Head of caudate nucleus (tissue), 42 donors: ENCODE measurements at regions not wholly inside any gene's neighbourhood (a gene's known extent, or its start where the extent isn't known, plus 50 kb on each side); places are given as distances from the start of the nearest gene placed in this dataset.
"Not testable (repeated sequence)": the region's sequence is repeated elsewhere in the genome, so short reads cannot be mapped to it uniquely, and the experiment has no call there.

Source experiments
- DNase-seq, 42 donors: peaks; one replicate each; pipeline versions ENCODE4 v3.0.0 to v3.0.0-alpha.2; 2020 to 2021; ENCODE audit warnings: mixed read lengths in 7 of 42
- intact Hi-C: fragments of 100-400 bp; cut with DNase I; formaldehyde crosslinking; loops from one replicate; pipeline ENCODE4 v1.15.0; 2022

DNA sequence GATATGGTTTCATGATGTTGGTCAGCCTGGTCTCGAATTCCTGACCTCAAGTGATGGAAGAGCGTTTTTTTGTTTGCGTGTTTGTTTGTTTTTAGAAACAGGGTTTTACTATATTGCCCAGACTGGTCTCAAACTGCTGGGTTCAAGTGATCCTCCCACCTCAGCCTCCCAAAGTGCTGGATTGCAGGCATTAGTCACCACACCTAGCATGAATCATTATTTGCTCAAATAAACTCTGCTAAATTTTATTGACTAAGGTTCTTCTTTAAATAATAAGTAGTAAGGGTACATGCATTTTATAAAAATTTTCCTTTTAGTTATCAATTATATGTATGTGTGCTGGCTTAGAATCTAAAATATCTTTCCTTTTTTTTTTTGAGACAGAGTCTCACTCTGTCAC lies 52.9 kb downstream of the ZBTB9 start:
- no peak for DNase-seq
- intact Hi-C loops = no loop called here

DNA sequence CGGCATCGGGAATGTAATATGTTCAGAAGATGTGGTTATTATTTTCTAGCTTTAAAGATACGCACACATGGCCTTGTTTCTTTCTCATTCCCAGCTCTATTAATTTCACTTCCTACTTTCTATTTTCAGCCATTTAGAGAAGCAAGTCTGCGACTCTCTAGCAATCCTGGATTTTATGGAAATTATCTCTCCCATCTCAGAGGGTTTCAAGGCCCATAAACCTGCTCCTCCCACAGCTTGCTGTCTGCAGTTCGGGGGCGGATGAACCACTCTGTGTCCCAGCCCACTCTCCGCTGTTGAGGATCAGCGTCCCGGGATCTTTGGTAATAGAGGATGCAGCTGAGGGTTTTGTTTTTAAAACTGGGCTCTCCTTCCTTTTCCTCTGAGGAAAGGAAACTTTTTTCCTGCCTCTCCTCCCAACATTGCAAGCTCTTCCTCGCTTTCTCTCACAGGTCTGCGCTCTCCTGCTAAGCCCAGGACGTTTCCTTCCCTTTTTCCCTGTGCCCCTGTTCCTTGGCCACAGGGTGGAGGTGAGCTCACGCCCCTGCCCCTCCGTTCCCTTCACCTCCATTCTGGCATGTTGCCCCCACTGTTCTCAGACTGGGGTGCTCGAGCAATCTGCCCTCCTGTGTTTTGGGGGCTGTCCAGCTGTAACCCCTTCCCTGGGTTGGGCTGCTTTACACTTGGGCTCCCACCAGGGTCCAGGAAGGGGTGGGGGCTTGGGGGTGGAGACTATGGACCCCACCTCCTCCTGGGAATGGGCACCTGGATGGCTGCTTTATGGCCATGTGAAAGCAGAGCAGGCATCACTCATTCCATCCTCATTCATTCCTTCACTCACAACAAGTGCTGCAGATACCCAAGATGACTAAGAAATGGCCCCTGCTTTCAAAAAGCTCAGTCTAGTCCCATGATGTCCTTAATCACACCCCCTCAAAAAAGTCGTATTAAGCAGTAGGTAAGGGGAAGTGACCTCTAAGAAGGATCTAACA lies 54.9 kb downstream of the ZBTB9 start:
- DNase-seq = peak in 28 of 42 donors; percentile 3 to 75 (median 29)
- intact Hi-C loops = no loop called here

DNA sequence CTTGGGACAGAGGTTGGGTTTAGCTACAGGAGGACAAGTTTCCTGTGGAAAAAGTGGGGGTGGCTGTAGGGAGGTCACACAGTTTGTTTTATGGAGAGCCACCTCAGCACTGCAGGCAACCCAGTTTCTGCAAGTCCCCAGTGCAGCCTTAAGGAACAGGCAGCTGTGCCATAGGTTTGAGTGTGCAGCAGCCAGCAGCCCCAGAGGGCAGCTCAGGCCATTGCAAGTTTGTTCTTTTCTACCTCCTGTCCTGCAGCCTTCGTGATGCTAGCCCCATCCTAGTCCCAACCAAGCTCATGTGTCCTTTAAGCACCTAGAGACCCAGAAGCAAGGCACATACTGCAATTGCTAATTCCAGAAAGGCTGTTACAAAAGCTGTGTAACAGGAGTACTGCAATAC lies 58.8 kb downstream of the ZBTB9 start:
- no peak for DNase-seq
- intact Hi-C loops = no loop called here

DNA sequence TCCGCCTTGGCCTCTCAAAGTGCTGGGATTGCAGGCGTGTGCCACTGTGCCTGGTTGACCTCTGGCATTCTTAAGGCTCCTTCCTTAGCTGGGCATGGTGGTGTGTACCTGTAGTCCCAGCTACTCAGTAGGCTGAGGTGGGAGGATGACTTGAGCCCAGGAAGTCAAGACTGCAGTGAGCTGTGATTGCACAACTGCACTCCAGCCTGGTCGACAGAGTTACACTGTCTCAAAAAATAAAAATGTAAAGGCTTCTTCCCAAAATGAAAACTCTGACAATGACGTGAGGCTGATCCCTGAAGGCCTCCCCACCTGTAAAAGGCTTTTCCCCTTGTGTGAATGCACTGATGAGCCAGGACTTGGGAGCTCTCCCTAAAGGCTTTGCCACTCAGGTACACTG lies 62.4 kb downstream of the ZBTB9 start:
- DNase-seq = no peak
- intact Hi-C loops = no loop called here

DNA sequence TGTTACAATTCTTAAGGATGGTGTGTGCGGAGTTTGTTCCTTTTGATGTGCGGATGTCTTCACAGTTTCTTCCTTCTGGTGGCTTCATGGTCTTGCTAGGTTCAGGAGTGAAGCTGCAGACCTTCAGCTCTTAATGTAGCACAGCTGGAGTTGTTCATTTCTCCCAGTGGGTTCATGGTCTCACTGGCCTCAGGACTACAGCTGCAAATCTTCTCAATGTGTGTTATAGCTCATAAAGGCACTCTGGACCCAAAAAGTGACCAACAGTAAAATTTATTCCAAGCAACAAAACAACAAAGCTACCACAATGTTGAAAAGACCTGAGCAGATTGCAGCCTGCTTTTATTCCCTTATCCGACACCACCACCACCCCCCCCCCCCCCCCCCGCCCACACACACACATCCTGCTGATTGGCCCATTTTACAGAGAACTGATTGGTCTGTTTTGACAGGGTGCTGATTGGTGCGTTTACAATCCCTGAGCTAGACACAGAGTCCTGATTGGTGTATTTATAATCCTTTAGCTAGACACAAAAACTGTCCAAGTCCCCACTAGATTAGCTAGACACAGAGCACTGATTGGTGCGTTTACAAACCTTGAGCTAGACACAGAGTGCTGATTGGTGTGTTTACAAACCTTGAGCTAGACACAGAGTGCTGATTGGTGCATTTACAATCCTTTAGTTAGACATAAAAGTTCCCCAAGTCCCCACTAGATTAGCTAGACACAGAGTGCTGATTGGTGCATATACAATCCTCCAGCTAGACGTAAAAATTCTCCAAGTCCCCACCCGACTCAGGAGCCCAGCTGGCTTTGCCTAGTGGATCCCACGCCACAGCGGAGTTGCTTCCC lies 59.2 kb downstream of the BAK1 start:
- intact Hi-C loops, DNase-seq: not testable (repeated sequence)

DNA sequence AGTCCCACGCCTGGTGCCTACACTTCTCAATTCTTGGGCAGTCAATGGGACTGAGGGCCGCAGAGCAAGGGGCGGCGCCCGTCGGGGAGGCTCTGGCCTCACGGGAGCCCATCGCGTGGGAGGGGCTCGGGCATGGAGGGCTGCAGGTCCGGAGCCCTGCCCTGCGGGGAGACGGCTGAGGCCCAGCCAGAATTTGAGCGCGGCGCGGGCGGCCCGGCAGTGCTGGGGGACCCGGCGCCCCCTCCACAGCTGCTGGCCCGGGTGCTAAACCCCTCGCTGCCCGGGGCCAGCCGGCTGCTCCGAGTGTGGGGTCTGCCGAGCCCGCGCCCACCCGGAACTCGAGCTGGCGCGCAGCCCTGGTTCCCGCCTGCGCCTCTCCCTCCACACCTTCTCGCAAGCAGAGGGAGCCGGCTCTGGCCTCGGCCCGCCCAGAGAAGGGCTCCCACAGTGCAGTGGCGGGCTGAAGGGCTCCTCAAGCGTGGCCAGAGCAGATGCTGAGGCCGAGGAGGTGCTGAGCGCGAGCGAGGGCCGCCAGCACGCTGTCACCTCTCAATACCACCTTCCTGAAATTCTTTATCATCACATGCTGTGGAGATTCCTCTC lies 58.5 kb downstream of the BAK1 start:
- no peak for DNase-seq
- intact Hi-C loops = no loop called here
